Stomach (tissue), 8 donors: ENCODE measurements at regions not wholly inside any gene's neighbourhood (a gene's known extent, or its start where the extent isn't known, plus 50 kb on each side); places are given as distances from the start of the nearest gene placed in this dataset.

ENCODE experiments used
- DNase-seq, 2 donors: peaks; one replicate each; pipeline versions ENCODE4 v3.0.0 to v3.0.0-alpha.2; 2013 to 2019
- H3K27ac ChIP-seq, 5 donors: fragments of 200-600 bp in 4 of 5; sonication (generic) in 4 of 5; one replicate each; pipeline ENCODE4 v1.5.1; 2013 to 2019; ENCODE audit warnings: mild to moderate bottlenecking in 1 of 5, moderate library complexity in 1 of 5
- H3K27me3 ChIP-seq, 3 donors: fragments of 200-600 bp; sonication (generic); one replicate each; pipeline ENCODE4 v1.5.1; 2017 to 2019; ENCODE audit warnings: mixed run types in 1 of 3
- H3K36me3 ChIP-seq, 4 donors: fragments of 200-600 bp; sonication (generic); 1 replicate in 3 of 4; 2 replicates in 1 of 4; pipeline ENCODE4 v1.5.1; 2016 to 2019
- H3K4me1 ChIP-seq, 4 donors: fragments of 200-600 bp; sonication (generic); one replicate each; pipeline ENCODE4 v1.5.1; 2016 to 2019
- H3K4me3 ChIP-seq, 4 donors: fragments of 200-600 bp; sonication (generic) in 3 of 4; one replicate each; pipeline ENCODE4 v1.5.1; 2016 to 2019; ENCODE audit warnings: mild to moderate bottlenecking in 1 of 4
- H3K9me3 ChIP-seq, 4 donors: fragments of 200-600 bp; sonication (generic); one replicate each; pipeline ENCODE4 v1.5.1; 2016 to 2019
- CTCF ChIP-seq, 7 experiments: fragments of 450-650 bp in 4 of 7; fragments of 200-600 bp in 3 of 7; sonication (generic) in 3 of 7; IDR thresholded peaks; one replicate each; pipeline ENCODE4 v1.5.1; 2016 to 2019; ENCODE audit warnings: antibody characterized with exemption in 7 of 7, control low read depth in 2 of 7, mild to moderate bottlenecking in 1 of 7
- EP300 ChIP-seq: sonication (generic); formaldehyde crosslinking; IDR thresholded peaks from one replicate; pipeline ENCODE4 v1.6.1; 2017; ENCODE audit warnings: antibody characterized with exemption
- POLR2A ChIP-seq, 4 donors: fragments of 450-650 bp; IDR thresholded peaks; one replicate each; pipeline ENCODE4 v1.6.1; 2016; ENCODE audit warnings: antibody characterized with exemption in 4 of 4, control low read depth in 2 of 4, mild to moderate bottlenecking in 1 of 4, moderate library complexity in 1 of 4
- POLR2AphosphoS5 ChIP-seq, 3 donors: sonication (generic); formaldehyde crosslinking; IDR thresholded peaks; one replicate each; pipeline ENCODE4 v1.6.1; 2016; ENCODE audit warnings: antibody characterized with exemption in 3 of 3
- WGBS, 5 donors: extraction: QIAGEN DNeasy Blood & Tissue Kit in 3 of 5; methylation state at CpG; one replicate each; pipeline versions ENCODE4 v1.1.5 to v1.1.7; 2013 to 2018; 5-methylcytosine and 5-hydroxymethylcytosine counted together
- intact Hi-C: fragments of 100-400 bp; cut with DNase I; formaldehyde crosslinking; loops from one replicate; pipeline ENCODE4 v1.15.1; 2023; ENCODE audit warnings: low total_unique reads
- donor health status: healthy with polysubstance abuse.
- donor health status: Bipolar disorder and iron deficiency.
- donor health status: healthy.

GRCh38 chr9:82547995-82548394, 514.9 kb downstream of the RASEF start:
- no peak for DNase-seq
- WGBS, 5 donors = 74 to 89% (median 84%) methylated on average over 1 of the region's 1 CpG
- H3K36me3 ChIP-seq = no peaks in the 10 kb centered on the region
- intact Hi-C loops = loop anchor here (10.0 kb wide), 1 partner anchor 57 kb away; no protein-coding TSS in a partner anchor
- no peak overlapping the region for H3K27ac ChIP-seq
- no peaks in the 10 kb centered on the region for H3K9me3 ChIP-seq
- no peak overlapping the region for H3K4me3 ChIP-seq
- TF ChIP-seq EP300 = no peak
- TF ChIP-seq POLR2AphosphoS5 (IDR thresholded peaks at IDR 0.05) = no peak
- TF ChIP-seq CTCF (IDR thresholded peaks at IDR 0.05) = no peak
- TF ChIP-seq POLR2A (IDR thresholded peaks at IDR 0.05) = no peak
- no peaks in the 10 kb centered on the region for H3K27me3 ChIP-seq
- H3K4me1 ChIP-seq = peaks cover 0 to 11% (median 8%) of the 10 kb centered on the region in 4 donors

- peaks cover 0 to 15% (median 11%) of the 10 kb centered on the region in 4 donors for H3K4me1 ChIP-seq
- no peak for DNase-seq
- WGBS, 5 donors = 71 to 84% (median 79%) methylated on average over 3 of the region's 3 CpGs
- no peak overlapping the region for H3K4me3 ChIP-seq
- no peaks in the 10 kb centered on the region for H3K27me3 ChIP-seq
- no peak overlapping the region for H3K27ac ChIP-seq
- H3K9me3 ChIP-seq = no peaks in the 10 kb centered on the region
- intact Hi-C loops = loop anchor here (10.0 kb wide), 1 partner anchor 56 kb away; no protein-coding TSS in a partner anchor
- no peaks in the 10 kb centered on the region for H3K36me3 ChIP-seq
- no peak for TF ChIP-seq POLR2AphosphoS5 (IDR thresholded peaks at IDR 0.05)
- no peak for TF ChIP-seq CTCF (IDR thresholded peaks at IDR 0.05)
- TF ChIP-seq POLR2A (IDR thresholded peaks at IDR 0.05) = no peak
- no peak for TF ChIP-seq EP300
Measured at GRCh38 chr9:82549174-82549821, 513.6 kb downstream of the RASEF start.

GRCh38 chr9:82552784-82553183, 510.2 kb downstream of the RASEF start:
- H3K9me3 ChIP-seq = no peaks in the 10 kb centered on the region
- intact Hi-C loops = no loop called here
- no peak for DNase-seq
- no peak overlapping the region for H3K4me3 ChIP-seq
- no peaks in the 10 kb centered on the region for H3K27me3 ChIP-seq
- peaks cover 19 to 46% (median 24%) of the 10 kb centered on the region in 4 donors for H3K4me1 ChIP-seq
- 40 to 68% (median 55%) methylated on average over 2 of the region's 2 CpGs for WGBS, 5 donors
- no peak for TF ChIP-seq CTCF (IDR thresholded peaks at IDR 0.05)
- no peak for TF ChIP-seq EP300
- TF ChIP-seq POLR2AphosphoS5 (IDR thresholded peaks at IDR 0.05) = no peak
- no peak for TF ChIP-seq POLR2A (IDR thresholded peaks at IDR 0.05)
- H3K36me3 ChIP-seq = no peaks in the 10 kb centered on the region
- H3K27ac ChIP-seq = peak overlapping the region in 1 of 5 donors; percentile 34

GRCh38 chr9:82553654-82554366, 509.1 kb downstream of the RASEF start:
- TF ChIP-seq POLR2A (IDR thresholded peaks at IDR 0.05) (no peak), EP300 (no peak), CTCF (IDR thresholded peaks at IDR 0.05) (no peak), POLR2AphosphoS5 (IDR thresholded peaks at IDR 0.05) (no peak)
- H3K27me3 ChIP-seq = no peaks in the 10 kb centered on the region
- H3K27ac ChIP-seq = peak overlapping the region in 1 of 5 donors; percentile 24
- no peak for DNase-seq
- H3K4me3 ChIP-seq = no peak overlapping the region
- 78 to 85% (median 80%) methylated on average over 8 of the region's 8 CpGs for WGBS, 5 donors
- H3K4me1 ChIP-seq = peaks cover 22 to 57% (median 31%) of the 10 kb centered on the region in 4 donors
- H3K9me3 ChIP-seq = no peaks in the 10 kb centered on the region
- H3K36me3 ChIP-seq = no peaks in the 10 kb centered on the region
- intact Hi-C loops = no loop called here
